Ascending aorta (tissue), 2 donors: ENCODE measurements at regions not wholly inside any gene's neighbourhood (a gene's known extent, or its start where the extent isn't known, plus 50 kb on each side); places are given as distances from the start of the nearest gene placed in this dataset.
"Not testable (repeated sequence)": the region's sequence is repeated elsewhere in the genome, so short reads cannot be mapped to it uniquely, and the experiment has no call there.

Experiments used
- DNase-seq, 2 donors: peaks; one replicate each; pipeline ENCODE4 v3.0.0-alpha.2; 2019; ENCODE audit warnings: low spot score in 2 of 2
- H3K27ac ChIP-seq, 2 donors: fragments of 200-600 bp; sonication (generic); one replicate each; pipeline ENCODE4 v1.5.1; 2016 to 2017; ENCODE audit warnings: mild to moderate bottlenecking in 1 of 2
- H3K27me3 ChIP-seq: fragments of 200-600 bp; sonication (generic); one replicate; pipeline ENCODE4 v1.5.1; 2017
- H3K36me3 ChIP-seq, 2 donors: fragments of 200-600 bp; sonication (generic); one replicate each; pipeline ENCODE4 v1.5.1; 2016
- H3K4me1 ChIP-seq, 2 donors: fragments of 200-600 bp; sonication (generic); one replicate each; pipeline ENCODE4 v1.5.1; 2016 to 2017; ENCODE audit warnings: mild to moderate bottlenecking in 1 of 2
- H3K4me3 ChIP-seq, 2 donors: fragments of 200-600 bp; sonication (generic); one replicate each; pipeline ENCODE4 v1.5.1; 2016 to 2017; ENCODE audit warnings: mild to moderate bottlenecking in 1 of 2
- H3K9me3 ChIP-seq, 2 donors: fragments of 200-600 bp; sonication (generic); one replicate each; pipeline ENCODE4 v1.5.1; 2016
- intact Hi-C: fragments of 100-400 bp; cut with DNase I; formaldehyde crosslinking; loops from one replicate; pipeline ENCODE4 v1.15.1; 2023
- TF ChIP-seq, protein P1 (sequence below), 3 experiments: fragments of 200-600 bp in 2 of 3; fragments of 450-650 bp in 1 of 3; sonication (generic) in 2 of 3; IDR thresholded peaks; one replicate each; pipeline ENCODE4 v1.5.1; 2016 to 2019; ENCODE audit warnings: antibody characterized with exemption in 3 of 3, mild to moderate bottlenecking in 1 of 3, moderate library complexity in 1 of 3

DNA sequence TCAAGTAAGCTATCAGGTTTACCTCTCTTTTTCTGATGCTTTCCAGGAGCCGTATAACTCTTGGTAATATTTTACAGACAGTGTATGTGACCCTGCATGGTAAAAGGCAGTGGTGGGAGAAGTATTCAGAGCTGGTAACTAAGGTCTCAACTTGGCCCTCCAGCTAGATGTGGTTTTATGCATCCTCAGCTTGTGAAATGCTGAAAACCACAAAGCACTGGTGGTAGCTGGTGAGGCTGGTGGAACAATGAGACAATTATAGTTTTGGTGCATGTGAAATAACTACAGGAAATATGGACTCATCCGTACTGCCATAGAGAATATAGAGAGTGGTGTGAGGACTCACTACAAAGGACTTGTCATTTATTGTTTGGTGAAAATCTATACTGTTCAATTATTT, 383.0 kb upstream of the PCDH15 start:
- no peaks in the 10 kb centered on the region for H3K9me3 ChIP-seq
- no peaks in the 10 kb centered on the region for H3K4me1 ChIP-seq
- H3K4me3 ChIP-seq = no peak overlapping the region
- intact Hi-C loops = no loop called here
- no peak overlapping the region for H3K27ac ChIP-seq
- TF ChIP-seq, protein P1, sequence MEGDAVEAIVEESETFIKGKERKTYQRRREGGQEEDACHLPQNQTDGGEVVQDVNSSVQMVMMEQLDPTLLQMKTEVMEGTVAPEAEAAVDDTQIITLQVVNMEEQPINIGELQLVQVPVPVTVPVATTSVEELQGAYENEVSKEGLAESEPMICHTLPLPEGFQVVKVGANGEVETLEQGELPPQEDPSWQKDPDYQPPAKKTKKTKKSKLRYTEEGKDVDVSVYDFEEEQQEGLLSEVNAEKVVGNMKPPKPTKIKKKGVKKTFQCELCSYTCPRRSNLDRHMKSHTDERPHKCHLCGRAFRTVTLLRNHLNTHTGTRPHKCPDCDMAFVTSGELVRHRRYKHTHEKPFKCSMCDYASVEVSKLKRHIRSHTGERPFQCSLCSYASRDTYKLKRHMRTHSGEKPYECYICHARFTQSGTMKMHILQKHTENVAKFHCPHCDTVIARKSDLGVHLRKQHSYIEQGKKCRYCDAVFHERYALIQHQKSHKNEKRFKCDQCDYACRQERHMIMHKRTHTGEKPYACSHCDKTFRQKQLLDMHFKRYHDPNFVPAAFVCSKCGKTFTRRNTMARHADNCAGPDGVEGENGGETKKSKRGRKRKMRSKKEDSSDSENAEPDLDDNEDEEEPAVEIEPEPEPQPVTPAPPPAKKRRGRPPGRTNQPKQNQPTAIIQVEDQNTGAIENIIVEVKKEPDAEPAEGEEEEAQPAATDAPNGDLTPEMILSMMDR (IDR thresholded peaks at IDR 0.05) = no peak
- no peaks in the 10 kb centered on the region for H3K27me3 ChIP-seq
- H3K36me3 ChIP-seq = no peaks in the 10 kb centered on the region
- no peak for DNase-seq

GRCh38 chr10:55180357-55180756, 379.3 kb upstream of the PCDH15 start:
- DNase-seq = no peak
- no peaks in the 10 kb centered on the region for H3K36me3 ChIP-seq
- TF ChIP-seq, protein P1 (IDR thresholded peaks at IDR 0.05) = no peak
- no peaks in the 10 kb centered on the region for H3K9me3 ChIP-seq
- H3K4me1 ChIP-seq = no peaks in the 10 kb centered on the region
- no peak overlapping the region for H3K27ac ChIP-seq
- intact Hi-C loops = no loop called here
- no peak overlapping the region for H3K4me3 ChIP-seq
- H3K27me3 ChIP-seq = no peaks in the 10 kb centered on the region

DNA sequence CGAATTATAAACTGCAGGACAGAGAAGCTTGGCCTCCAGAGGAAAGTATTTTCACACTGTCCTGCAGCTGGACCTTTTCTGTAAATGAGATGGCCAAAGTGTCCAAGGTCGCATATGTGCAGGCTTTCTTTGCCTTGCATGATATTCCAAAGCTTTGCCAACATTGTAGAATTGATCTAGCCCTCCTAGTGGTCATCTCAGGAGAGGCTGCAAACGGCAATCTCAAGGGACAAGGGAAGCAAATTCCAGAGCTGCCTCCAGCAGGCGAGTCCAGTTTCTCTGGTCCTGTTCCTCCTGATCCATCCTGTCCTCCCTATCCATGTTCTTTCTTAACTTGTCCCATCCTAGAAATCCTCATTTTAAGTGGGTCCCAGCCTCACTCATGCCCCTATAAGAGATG, 373.4 kb upstream of the PCDH15 start:
- no peaks in the 10 kb centered on the region for H3K27me3 ChIP-seq
- no peaks in the 10 kb centered on the region for H3K4me1 ChIP-seq
- TF ChIP-seq, protein P1 (IDR thresholded peaks at IDR 0.05) = no peak
- H3K36me3 ChIP-seq = no peaks in the 10 kb centered on the region
- DNase-seq = no peak
- H3K27ac ChIP-seq = no peak overlapping the region
- intact Hi-C loops = no loop called here
- no peaks in the 10 kb centered on the region for H3K9me3 ChIP-seq
- no peak overlapping the region for H3K4me3 ChIP-seq

DNA sequence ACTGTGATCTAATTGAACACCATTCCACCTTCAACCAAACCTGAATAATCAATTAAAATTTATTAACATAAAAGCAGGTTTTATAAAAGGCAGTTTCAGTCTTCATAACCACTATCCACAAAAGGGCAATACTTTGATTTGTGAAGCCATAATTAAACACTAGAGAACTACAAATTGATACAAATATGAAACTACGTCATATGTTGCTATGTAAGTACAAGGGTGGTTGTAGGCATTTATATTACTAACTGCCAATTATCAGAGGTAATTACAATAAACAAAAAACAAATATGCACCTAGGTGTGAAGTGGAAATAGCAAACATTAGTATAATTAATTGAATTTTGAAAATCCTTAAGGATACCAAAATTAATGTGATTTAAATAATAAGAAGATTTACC, 368.5 kb upstream of the PCDH15 start:
- DNase-seq = no peak
- intact Hi-C loops = no loop called here

GRCh38 chr10:55168343-55168742, 367.3 kb upstream of the PCDH15 start:
- Histone ChIP-seq H3K36me3 (no peaks in the 10 kb centered on the region), H3K27me3 (no peaks in the 10 kb centered on the region), H3K4me3 (no peak overlapping the region), H3K27ac (no peak overlapping the region), H3K4me1 (no peaks in the 10 kb centered on the region), H3K9me3 (no peaks in the 10 kb centered on the region)
- TF ChIP-seq, protein P1 (IDR thresholded peaks at IDR 0.05) = no peak
- intact Hi-C loops = no loop called here
- no peak for DNase-seq

More for the DNA sequence above, 368.5 kb upstream of the PCDH15 start:
- Histone ChIP-seq H3K36me3 (no peaks in the 10 kb centered on the region), H3K4me3 (no peak overlapping the region), H3K4me1 (no peaks in the 10 kb centered on the region), H3K27ac (no peak overlapping the region), H3K27me3 (no peaks in the 10 kb centered on the region), H3K9me3 (no peaks in the 10 kb centered on the region)
- TF ChIP-seq, protein P1 (IDR thresholded peaks at IDR 0.05) = no peak

DNA sequence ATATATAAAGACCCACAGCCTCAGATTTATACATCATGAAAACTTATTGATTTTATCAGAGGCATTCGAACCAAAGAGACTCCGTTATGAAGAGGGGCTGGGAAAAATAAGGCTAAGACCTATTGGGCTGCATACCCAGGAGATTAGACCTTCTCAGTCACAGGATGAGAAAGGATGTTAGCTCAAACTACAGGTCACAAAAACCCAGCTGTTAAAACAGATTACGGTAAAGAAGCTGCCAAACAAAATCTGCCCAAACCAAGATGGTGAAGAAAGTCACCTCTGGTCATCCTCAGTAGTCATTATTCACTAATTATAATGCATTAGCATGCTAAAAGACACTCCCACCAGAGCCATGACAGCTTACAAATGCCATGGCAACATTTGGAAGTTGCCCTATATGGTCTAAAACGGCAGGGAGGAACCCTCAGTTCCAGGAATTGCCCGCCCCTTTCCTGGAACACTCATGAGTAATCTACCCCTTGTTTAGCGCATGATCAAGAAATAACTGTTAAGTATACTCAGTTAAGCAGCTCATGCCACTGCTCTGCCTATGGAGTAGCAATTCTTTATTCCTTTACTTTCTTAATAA, 362.5 kb upstream of the PCDH15 start:
- Histone ChIP-seq H3K27ac (no peak overlapping the region), H3K27me3 (no peaks in the 10 kb centered on the region), H3K4me3 (no peak overlapping the region), H3K4me1 (no peaks in the 10 kb centered on the region), H3K36me3 (no peaks in the 10 kb centered on the region), H3K9me3 (no peaks in the 10 kb centered on the region)
- DNase-seq = no peak
- intact Hi-C loops = no loop called here
- TF ChIP-seq, protein P1 (IDR thresholded peaks at IDR 0.05) = no peak

DNA sequence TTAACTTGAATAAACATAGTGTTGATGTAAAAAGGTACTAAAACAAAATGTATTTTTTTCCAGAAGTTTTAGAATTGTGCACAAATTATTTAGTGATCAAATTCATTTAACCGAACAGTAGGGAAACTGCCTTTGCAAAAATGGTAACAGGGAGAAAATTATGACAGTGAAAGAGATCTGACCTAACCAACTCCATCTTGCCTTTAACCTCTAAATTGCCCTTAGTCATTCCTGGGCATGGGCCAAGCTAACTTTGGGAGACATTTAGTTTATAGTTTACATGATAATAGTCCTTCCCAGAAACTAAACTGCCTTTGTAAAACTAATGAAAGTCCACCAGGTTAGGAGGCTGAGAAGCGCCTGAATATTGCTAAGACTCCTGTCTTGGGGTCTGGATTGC, 361.3 kb upstream of the PCDH15 start:
- H3K4me1 ChIP-seq, DNase-seq, H3K9me3 ChIP-seq, H3K27me3 ChIP-seq, H3K27ac ChIP-seq, intact Hi-C loops, H3K4me3 ChIP-seq, H3K36me3 ChIP-seq: not testable (repeated sequence)
